SK-N-SH treated with all-trans-retinoic acid at 6 μM for 48 hours (cell line): ENCODE measurements at regions not wholly inside any gene's neighbourhood (a gene's known extent, or its start where the extent isn't known, plus 50 kb on each side); places are given as distances from the start of the nearest gene placed in this dataset.

ENCODE experiments used
- ARNTL ChIP-seq: fragments of 450-650 bp; formaldehyde crosslinking; IDR thresholded peaks from 2 replicates; pipeline ENCODE4 v1.5.0; 2020; ENCODE audit warnings: low read depth, mild to moderate bottlenecking, moderate library complexity, borderline replicate concordance
- CREB5 ChIP-seq: fragments of 250-450 bp; sonication (Bioruptor Pico); IDR thresholded peaks from 2 replicates; pipeline ENCODE4 v1.5.1; 2020; ENCODE audit warnings: low read depth, mild to moderate bottlenecking, moderate library complexity
- CSDC2 ChIP-seq: fragments of 250-450 bp; sonication (Bioruptor Pico); IDR thresholded peaks from 2 replicates; pipeline ENCODE4 v1.5.0; 2020; ENCODE audit warnings: mild to moderate bottlenecking, moderate library complexity
- PATZ1 ChIP-seq: fragments of 250-450 bp; sonication (Bioruptor Pico); IDR thresholded peaks from 2 replicates; pipeline ENCODE4 v1.8.0; 2020; ENCODE audit warnings: mild to moderate bottlenecking, moderate library complexity, borderline replicate concordance
- POU6F1 ChIP-seq: fragments of 250-450 bp; sonication (Bioruptor Pico); IDR thresholded peaks from 2 replicates; pipeline ENCODE4 v1.8.0; 2021; ENCODE audit warnings: low read depth, mild to moderate bottlenecking, moderate library complexity, borderline replicate concordance
- RARB ChIP-seq: fragments of 250-450 bp; sonication (Bioruptor Pico); IDR thresholded peaks from 2 replicates; pipeline ENCODE4 v1.8.0; 2021; ENCODE audit warnings: mild to moderate bottlenecking, moderate library complexity
- TCF4 ChIP-seq: fragments of 250-450 bp; sonication (Bioruptor Pico); IDR thresholded peaks from 2 replicates; pipeline ENCODE4 v1.8.0; 2021; ENCODE audit warnings: mild to moderate bottlenecking, moderate library complexity, borderline replicate concordance
- ZC3H10 ChIP-seq: fragments of 250-450 bp; sonication (Bioruptor Pico); IDR thresholded peaks from 2 replicates; pipeline ENCODE4 v1.5.1; 2021; ENCODE audit warnings: mild to moderate bottlenecking, moderate library complexity
- ZFP3 ChIP-seq: fragments of 250-450 bp; sonication (Bioruptor Pico); IDR thresholded peaks from 2 replicates; pipeline ENCODE4 v1.5.0; 2020; ENCODE audit warnings: mild to moderate bottlenecking, moderate library complexity
- ZNF565 ChIP-seq: fragments of 450-650 bp; formaldehyde crosslinking; conservative IDR thresholded peaks from 2 replicates; pipeline ENCODE4 v1.5.0; 2020; ENCODE audit warnings: low read depth, mild to moderate bottlenecking, moderate library complexity

GRCh38 chr5:93313672-93314071 is 267.3 kb downstream of the NR2F1-AS1 start:
- TF ChIP-seq TCF4 (CRISPR knock-in tag): no peak
- TF ChIP-seq RARB (CRISPR knock-in tag): no peak
- no peak for TF ChIP-seq CREB5
- TF ChIP-seq POU6F1 (CRISPR knock-in tag): no peak
- TF ChIP-seq ZC3H10 (CRISPR knock-in tag): no peak
- TF ChIP-seq CSDC2 (CRISPR knock-in tag): no peak
- TF ChIP-seq ZFP3: no peak
- TF ChIP-seq ZNF565 (CRISPR knock-in tag): no peak
- TF ChIP-seq PATZ1 (CRISPR knock-in tag): no peak
- TF ChIP-seq ARNTL: no peak
